PC-3 (cell line): ENCODE measurements at regions not wholly inside any gene's neighbourhood (a gene's known extent, or its start where the extent isn't known, plus 50 kb on each side); places are given as distances from the start of the nearest gene placed in this dataset.

Experiments
- ATAC-seq: fragments of 200-7000 bp; cut with Tn5 transposase; 2 replicates; pipeline ENCODE4 v1.9.1; 2020; ENCODE audit warnings: mild to moderate bottlenecking, moderate library complexity
- BruUV-seq: library from RNA; stranded (reverse); fragments of 400-500 nt; replicated peaks from 2 replicates; lab custom pipeline; 2021; lab: Mats Ljungman, UMichigan
- CTCF ChIA-PET: fragments of 300-600 bp; sonication (Branson Sonifier 250); formaldehyde crosslinking; loops from one replicate; lab custom pipeline; 2022; ENCODE audit warnings: antibody characterized with exemption; lab: Charles Lee
- POLR2A ChIA-PET: fragments of 300-600 bp; sonication (Branson Sonifier 250); formaldehyde crosslinking; loops from one replicate; lab custom pipeline; 2022; ENCODE audit warnings: antibody characterized with exemption; ENCODE audit not compliant: unreplicated experiment; lab: Charles Lee
- DNase-seq: peaks from one replicate; pipeline ENCODE4 v3.0.0-alpha.2; 2015
- H2AFZ ChIP-seq: fragments of 300-600 bp; sonication (generic); 2 replicates; pipeline ENCODE4 v1.6.0; 2016; ENCODE audit warnings: antibody characterized with exemption, low read length
- H3F3A ChIP-seq: fragments of 300-600 bp; sonication (generic); one replicate; pipeline ENCODE4 v1.6.0; 2017; ENCODE audit warnings: antibody characterized with exemption, low read length, control low read depth, mild to moderate bottlenecking; ENCODE audit not compliant: unreplicated experiment
- H3K27ac ChIP-seq: fragments of 300-600 bp; sonication (generic); 2 replicates; pipeline ENCODE4 v1.5.1; 2016; ENCODE audit warnings: mild to moderate bottlenecking, low read length
- H3K27me3 ChIP-seq: fragments of 300-600 bp; sonication (generic); 2 replicates; pipeline ENCODE4 v1.6.1; 2016; ENCODE audit warnings: low read length, mixed read lengths
- H3K36me3 ChIP-seq: fragments of 300-600 bp; sonication (generic); 2 replicates; pipeline ENCODE4 v1.6.1; 2016; ENCODE audit warnings: low read depth, mixed run types, low read length, mixed read lengths
- H3K4me1 ChIP-seq: fragments of 300-600 bp; sonication (generic); 2 replicates; pipeline ENCODE4 v1.5.1; 2016; ENCODE audit warnings: low read length; ENCODE audit not compliant: insufficient read depth
- H3K4me2 ChIP-seq: fragments of 300-600 bp; sonication (generic); 2 replicates; pipeline ENCODE4 v1.6.0; 2016; ENCODE audit warnings: low read length
- H3K4me3 ChIP-seq: fragments of 300-600 bp; sonication (generic); 2 replicates; pipeline ENCODE4 v1.5.1; 2016; ENCODE audit warnings: mild to moderate bottlenecking, low read length, mixed read lengths
- H3K79me2 ChIP-seq: fragments of 300-600 bp; sonication (generic); 2 replicates; pipeline ENCODE4 v1.6.1; 2017; ENCODE audit warnings: low read length, mixed read lengths
- H3K9ac ChIP-seq: fragments of 300-600 bp; sonication (generic); 2 replicates; pipeline ENCODE4 v1.6.0; 2016; ENCODE audit warnings: mild to moderate bottlenecking, low read length
- H3K9me2 ChIP-seq: fragments of 300-600 bp; sonication (generic); replicated peaks from 2 replicates; pipeline ENCODE4 v1.6.1; 2016; ENCODE audit warnings: mixed run types, low read length, mixed read lengths
- H3K9me3 ChIP-seq: fragments of 300-600 bp; sonication (generic); 2 replicates; pipeline ENCODE4 v1.6.1; 2016; ENCODE audit warnings: low read length, mixed read lengths
- H4K20me1 ChIP-seq: fragments of 300-600 bp; sonication (generic); 2 replicates; pipeline ENCODE4 v1.6.1; 2016; ENCODE audit warnings: low read length, mixed read lengths
- CTCF ChIP-seq: fragments of 300-600 bp; sonication (generic); conservative IDR thresholded peaks from 2 replicates; pipeline ENCODE4 v1.5.1; 2017; ENCODE audit warnings: antibody characterized with exemption, low read depth, mild to moderate bottlenecking, low read length
- EZH2 ChIP-seq: fragments of 300-600 bp; sonication (generic); IDR thresholded peaks from one replicate; pipeline ENCODE4 v1.6.1; 2017; ENCODE audit warnings: antibody characterized with exemption, mild to moderate bottlenecking, low read length; ENCODE audit not compliant: unreplicated experiment
- EZH2phosphoT487 ChIP-seq: fragments of 300-600 bp; sonication (generic); IDR thresholded peaks from 2 replicates; pipeline ENCODE4 v1.6.1; 2018; ENCODE audit warnings: mild to moderate bottlenecking, antibody characterized with exemption, low read length, borderline replicate concordance
- intact Hi-C: fragments of 100-400 bp; cut with micrococcal nuclease; formaldehyde crosslinking; loops from 2 replicates; pipeline ENCODE4 v1.9.0; 2023

- Histone ChIP-seq H3K4me1 (no peaks in the 10 kb centered on the region), H3K27ac (no peak overlapping the region), H4K20me1 (no peaks in the 10 kb centered on the region), H3K36me3 (no peaks in the 10 kb centered on the region), H2AFZ (no peak overlapping the region), H3K27me3 (peaks cover 50% of the 10 kb centered on the region), H3K4me2 (no peak overlapping the region), H3F3A (no peaks in the 10 kb centered on the region), H3K9me2 (no peaks in the 10 kb centered on the region), H3K9me3 (no peaks in the 10 kb centered on the region), H3K79me2 (no peaks in the 10 kb centered on the region), H3K4me3 (no peak overlapping the region), H3K9ac (no peak overlapping the region)
- ChIA-PET POLR2A (no interaction called here), CTCF (no interaction called here)
- DNase-seq = no peak
- TF ChIP-seq EZH2 (no peak), EZH2phosphoT487 (no peak), CTCF (no peak)
- no TSS peak for BruUV-seq
- no peak for ATAC-seq
- intact Hi-C loops = no loop called here
Measured at GRCh38 chr12:111163422-111163821, 205.5 kb downstream of the PHETA1 start.

- DNase-seq (no peak), ATAC-seq (no peak)
- no peaks in the 10 kb centered on the region for H3K4me1 ChIP-seq
- H3K79me2 ChIP-seq = no peaks in the 10 kb centered on the region
- H3K27me3 ChIP-seq = peaks cover 44% of the 10 kb centered on the region
- no peak overlapping the region for H2AFZ ChIP-seq
- no TSS peak for BruUV-seq
- TF ChIP-seq CTCF = no peak
- TF ChIP-seq EZH2 = no peak
- TF ChIP-seq EZH2phosphoT487 = no peak
- no peaks in the 10 kb centered on the region for H3K9me2 ChIP-seq
- no peak overlapping the region for H3K4me3 ChIP-seq
- POLR2A ChIA-PET = no interaction called here
- H3K36me3 ChIP-seq = no peaks in the 10 kb centered on the region
- no peaks in the 10 kb centered on the region for H4K20me1 ChIP-seq
- no peak overlapping the region for H3K4me2 ChIP-seq
- H3K27ac ChIP-seq = no peak overlapping the region
- no peaks in the 10 kb centered on the region for H3K9me3 ChIP-seq
- no peaks in the 10 kb centered on the region for H3F3A ChIP-seq
- intact Hi-C loops = no loop called here
- H3K9ac ChIP-seq = no peak overlapping the region
- CTCF ChIA-PET = no interaction called here
Measured at GRCh38 chr12:111161898-111162297, 207.0 kb downstream of the PHETA1 start.

GRCh38 chr12:111160350-111161241 is 208.3 kb downstream of the PHETA1 start:
- intact Hi-C loops = no loop called here
- H3K27ac ChIP-seq = no peak overlapping the region
- TF ChIP-seq EZH2phosphoT487 (no peak), CTCF (no peak), EZH2 (no peak)
- CTCF ChIA-PET = no interaction called here
- POLR2A ChIA-PET = no interaction called here
- H3K9ac ChIP-seq = no peak overlapping the region
- H3K4me2 ChIP-seq = no peak overlapping the region
- H2AFZ ChIP-seq = no peak overlapping the region
- peaks cover 34% of the 10 kb centered on the region for H3K27me3 ChIP-seq
- no peaks in the 10 kb centered on the region for H3F3A ChIP-seq
- peaks cover 4% of the 10 kb centered on the region; the same call in 1 of the 2 replicates for H3K4me1 ChIP-seq
- H3K79me2 ChIP-seq = no peaks in the 10 kb centered on the region
- H3K36me3 ChIP-seq = no peaks in the 10 kb centered on the region
- no peak for DNase-seq
- H4K20me1 ChIP-seq = no peaks in the 10 kb centered on the region
- no peaks in the 10 kb centered on the region for H3K9me2 ChIP-seq
- no peak overlapping the region for H3K4me3 ChIP-seq
- no peak for ATAC-seq
- BruUV-seq = no TSS peak
- H3K9me3 ChIP-seq = no peaks in the 10 kb centered on the region
